ENCODE measurements at regions not wholly inside any gene's neighbourhood (a gene's known extent, or its start where the extent isn't known, plus 50 kb on each side); places are given as distances from the start of the nearest gene placed in this dataset.

GRCh38 chr6:37580176-37580955 lies 80.7 kb upstream of the CCDC167 start:
- ATAC-seq = no peak
- no peak for DNase-seq
- Histone ChIP-seq H3K4me1 (no peaks in the 10 kb centered on the region), H3K9me3 (no peaks in the 10 kb centered on the region), H3K27me3 (peaks cover 0 to 5% (median 0%) of the 10 kb centered on the region in 3 donors), H3K27ac (peak overlapping the region in 1 of 4 donors; percentile 22), H3K36me3 (no peaks in the 10 kb centered on the region), H3K4me3 (no peak overlapping the region)
- in situ Hi-C loops (cut with MboI; ENCODE audit: low sequenced_read_pairs in 4 of 4) (no loop called here), intact Hi-C loops (cut with DNase I; ENCODE audit: low total_unique reads) (no loop called here)
- TF ChIP-seq POLR2A (IDR thresholded peaks at IDR 0.05) (no peak), CTCF (IDR thresholded peaks at IDR 0.05 in 4 of 5, conservative IDR thresholded peaks at IDR 0.05 in 1 of 5) (no peak)

- Histone ChIP-seq H3K27ac (peak overlapping the region in 1 of 4 donors; percentile 22), H3K36me3 (no peaks in the 10 kb centered on the region), H3K9me3 (no peaks in the 10 kb centered on the region), H3K4me1 (no peaks in the 10 kb centered on the region), H3K27me3 (peaks cover 0 to 5% (median 0%) of the 10 kb centered on the region in 3 donors), H3K4me3 (no peak overlapping the region)
- DNase-seq (no peak), ATAC-seq (no peak)
- in situ Hi-C loops (cut with MboI; ENCODE audit: low sequenced_read_pairs in 4 of 4) = no loop called here
- intact Hi-C loops (cut with DNase I; ENCODE audit: low total_unique reads) = no loop called here
- TF ChIP-seq CTCF (IDR thresholded peaks at IDR 0.05 in 4 of 5, conservative IDR thresholded peaks at IDR 0.05 in 1 of 5) (no peak), POLR2A (IDR thresholded peaks at IDR 0.05) (no peak)
These were observed 79.9 kb upstream of the CCDC167 start for GRCh38 chr6:37579444-37580067.

- H3K4me3 ChIP-seq = no peak overlapping the region
- H3K27ac ChIP-seq = no peak overlapping the region
- DNase-seq (no peak), ATAC-seq (no peak)
- no peaks in the 10 kb centered on the region for H3K36me3 ChIP-seq
- TF ChIP-seq POLR2A (IDR thresholded peaks at IDR 0.05) (no peak), CTCF (IDR thresholded peaks at IDR 0.05 in 4 of 5, conservative IDR thresholded peaks at IDR 0.05 in 1 of 5) (no peak)
- intact Hi-C loops (cut with DNase I; ENCODE audit: low total_unique reads) (no loop called here), in situ Hi-C loops (cut with MboI; ENCODE audit: low sequenced_read_pairs in 4 of 4) (no loop called here)
- H3K9me3 ChIP-seq = no peaks in the 10 kb centered on the region
- no peaks in the 10 kb centered on the region for H3K27me3 ChIP-seq
- no peaks in the 10 kb centered on the region for H3K4me1 ChIP-seq
These were observed 78.4 kb upstream of the CCDC167 start for GRCh38 chr6:37578104-37578503.

- ATAC-seq = no peak
- Histone ChIP-seq H3K4me1 (no peaks in the 10 kb centered on the region), H3K36me3 (no peaks in the 10 kb centered on the region), H3K9me3 (no peaks in the 10 kb centered on the region), H3K27me3 (no peaks in the 10 kb centered on the region), H3K27ac (no peak overlapping the region), H3K4me3 (no peak overlapping the region)
- no peak for DNase-seq
- TF ChIP-seq POLR2A (IDR thresholded peaks at IDR 0.05) (no peak), CTCF (IDR thresholded peaks at IDR 0.05 in 4 of 5, conservative IDR thresholded peaks at IDR 0.05 in 1 of 5) (no peak)
- in situ Hi-C loops (cut with MboI; ENCODE audit: low sequenced_read_pairs in 4 of 4) (no loop called here), intact Hi-C loops (cut with DNase I; ENCODE audit: low total_unique reads) (no loop called here)
These were observed 76.6 kb upstream of the CCDC167 start for GRCh38 chr6:37576336-37576737.

All from gastrocnemius medialis (tissue), 4 donors.